Cardiac muscle cell (in vitro differentiated cells and primary cell): ENCODE measurements at regions not wholly inside any gene's neighbourhood (a gene's known extent, or its start where the extent isn't known, plus 50 kb on each side); places are given as distances from the start of the nearest gene placed in this dataset.

Source experiments
- DNase-seq, 2 donors: peaks; one replicate each; pipeline versions ENCODE4 v3.0.0 to v3.0.0-alpha.2; 2010 to 2017; ENCODE audit warnings: low read depth in 1 of 2, low spot score in 1 of 2
- H3K27ac ChIP-seq: fragments of 200-600 bp; sonication (generic); 2 replicates; pipeline ENCODE4 v1.5.1; 2016
- H3K27me3 ChIP-seq: fragments of 200-600 bp; sonication (generic); 2 replicates; pipeline ENCODE4 v1.6.0; 2016; ENCODE audit warnings: control low read depth
- H3K36me3 ChIP-seq: fragments of 200-600 bp; sonication (generic); 2 replicates; pipeline ENCODE4 v1.5.1; 2016; ENCODE audit warnings: control low read depth
- H3K4me1 ChIP-seq: fragments of 200-600 bp; sonication (generic); 2 replicates; pipeline ENCODE4 v1.8.1; 2017; ENCODE audit warnings: low read depth, mild to moderate bottlenecking, mixed run types
- H3K4me3 ChIP-seq: fragments of 200-600 bp; sonication (generic); 2 replicates; pipeline ENCODE4 v1.5.1; 2016; ENCODE audit warnings: mild to moderate bottlenecking
- H3K9me3 ChIP-seq: fragments of 200-600 bp; sonication (generic); 2 replicates; pipeline ENCODE4 v1.5.1; 2017; ENCODE audit warnings: low read depth, mild to moderate bottlenecking, control low read depth
- TF ChIP-seq, protein P1 (sequence below): IDR thresholded peaks from 2 replicates; pipeline ENCODE4 v1.5.1; 2012; ENCODE audit warnings: low read depth, mild to moderate bottlenecking, low read length

DNA sequence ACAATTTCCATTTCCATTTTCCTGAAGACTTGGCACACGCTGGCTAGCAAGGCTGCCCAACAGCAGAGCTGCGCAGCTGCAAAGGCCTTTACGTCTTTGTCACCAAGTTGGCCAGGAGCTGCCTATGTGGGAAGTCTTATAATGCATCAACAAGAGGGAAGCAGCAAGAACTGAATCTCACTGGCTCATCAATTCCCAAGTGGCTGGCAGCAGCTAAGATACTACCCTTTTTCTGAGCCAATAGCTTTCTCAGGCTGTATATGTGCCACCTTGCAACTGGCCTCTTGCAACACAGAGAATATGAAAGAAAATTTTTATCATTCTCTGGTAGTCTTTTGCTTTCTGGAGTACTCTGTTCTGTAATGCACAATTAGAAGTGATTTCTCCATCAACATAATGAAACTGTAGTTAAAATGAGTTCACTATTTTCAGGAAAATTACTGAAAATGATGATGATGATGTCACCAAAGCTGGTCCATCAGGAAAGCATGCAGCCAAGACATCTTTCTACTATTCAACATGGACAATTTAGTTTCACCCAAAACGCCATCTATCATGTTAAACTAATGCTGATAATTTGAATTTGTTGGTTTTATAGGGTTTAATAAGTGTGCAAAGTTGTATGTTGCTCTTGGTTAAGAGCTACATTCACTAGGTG, 97.3 kb upstream of the FOXA2 start:
- TF ChIP-seq, protein P1, sequence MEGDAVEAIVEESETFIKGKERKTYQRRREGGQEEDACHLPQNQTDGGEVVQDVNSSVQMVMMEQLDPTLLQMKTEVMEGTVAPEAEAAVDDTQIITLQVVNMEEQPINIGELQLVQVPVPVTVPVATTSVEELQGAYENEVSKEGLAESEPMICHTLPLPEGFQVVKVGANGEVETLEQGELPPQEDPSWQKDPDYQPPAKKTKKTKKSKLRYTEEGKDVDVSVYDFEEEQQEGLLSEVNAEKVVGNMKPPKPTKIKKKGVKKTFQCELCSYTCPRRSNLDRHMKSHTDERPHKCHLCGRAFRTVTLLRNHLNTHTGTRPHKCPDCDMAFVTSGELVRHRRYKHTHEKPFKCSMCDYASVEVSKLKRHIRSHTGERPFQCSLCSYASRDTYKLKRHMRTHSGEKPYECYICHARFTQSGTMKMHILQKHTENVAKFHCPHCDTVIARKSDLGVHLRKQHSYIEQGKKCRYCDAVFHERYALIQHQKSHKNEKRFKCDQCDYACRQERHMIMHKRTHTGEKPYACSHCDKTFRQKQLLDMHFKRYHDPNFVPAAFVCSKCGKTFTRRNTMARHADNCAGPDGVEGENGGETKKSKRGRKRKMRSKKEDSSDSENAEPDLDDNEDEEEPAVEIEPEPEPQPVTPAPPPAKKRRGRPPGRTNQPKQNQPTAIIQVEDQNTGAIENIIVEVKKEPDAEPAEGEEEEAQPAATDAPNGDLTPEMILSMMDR, result no peak
- no peak overlapping the region for H3K27ac ChIP-seq
- no peak for DNase-seq
- no peaks in the 10 kb centered on the region for H3K36me3 ChIP-seq
- no peak overlapping the region for H3K4me3 ChIP-seq
- H3K4me1 ChIP-seq, result no peaks in the 10 kb centered on the region
- H3K9me3 ChIP-seq, result no peaks in the 10 kb centered on the region
- peaks cover 5% of the 10 kb centered on the region for H3K27me3 ChIP-seq

DNA sequence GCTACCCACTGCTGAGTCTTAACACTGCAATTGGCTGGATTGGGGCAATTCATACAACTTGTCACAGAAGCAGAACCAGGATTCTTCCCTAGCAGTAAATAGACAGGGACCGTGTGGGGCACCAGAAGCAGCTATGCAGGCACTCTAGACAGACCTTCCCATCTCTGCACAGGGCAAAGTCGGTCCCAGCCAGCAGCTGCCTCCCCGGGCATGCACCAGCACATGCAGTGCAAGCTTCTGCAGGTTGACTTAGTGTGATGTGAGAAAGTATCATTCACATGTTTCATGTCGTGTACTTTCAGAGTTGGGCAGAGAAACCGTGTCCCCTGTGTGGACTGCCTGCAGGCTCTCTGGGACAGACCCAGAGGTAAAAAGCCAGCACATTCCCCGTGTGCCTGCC, 98.0 kb upstream of the FOXA2 start:
- no peaks in the 10 kb centered on the region for H3K9me3 ChIP-seq
- peaks cover 5% of the 10 kb centered on the region for H3K27me3 ChIP-seq
- no peak overlapping the region for H3K27ac ChIP-seq
- H3K36me3 ChIP-seq, result no peaks in the 10 kb centered on the region
- TF ChIP-seq, protein P1, result no peak
- H3K4me3 ChIP-seq, result no peak overlapping the region
- DNase-seq, result no peak
- no peaks in the 10 kb centered on the region for H3K4me1 ChIP-seq

DNA sequence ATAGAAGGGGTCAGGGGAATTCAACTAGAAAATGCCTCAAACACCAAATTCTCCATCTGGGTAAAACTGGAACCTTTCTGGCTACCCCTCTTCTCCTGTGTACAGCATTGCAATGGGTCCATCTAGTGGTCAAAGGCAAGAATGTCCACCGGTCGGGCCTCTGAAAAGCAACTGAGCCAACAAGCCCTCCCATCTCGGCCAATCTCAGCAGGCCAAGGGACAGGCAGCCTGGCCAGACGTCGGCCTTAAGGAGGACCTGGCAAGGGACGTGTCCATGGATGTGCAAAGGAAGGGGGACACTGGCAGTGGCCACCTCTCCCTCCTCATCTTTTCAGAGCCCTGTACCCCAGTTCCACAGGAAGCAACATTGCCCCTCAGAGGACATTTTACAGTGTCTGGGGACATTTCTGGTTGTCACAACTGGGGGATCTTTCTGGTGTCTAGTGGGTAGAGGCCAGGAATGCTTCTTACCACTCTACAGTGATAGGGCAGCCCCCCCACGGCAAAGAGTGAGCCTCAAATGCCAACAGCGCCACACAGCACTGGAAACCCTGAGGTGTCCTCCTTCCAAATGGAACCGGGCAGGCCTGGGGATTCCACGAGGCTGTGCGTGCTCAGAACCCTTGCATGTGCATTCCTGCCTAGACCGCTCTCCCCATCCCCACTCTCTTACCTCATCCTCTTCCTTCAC, 99.8 kb upstream of the FOXA2 start:
- H3K4me1 ChIP-seq, result no peaks in the 10 kb centered on the region

DNA sequence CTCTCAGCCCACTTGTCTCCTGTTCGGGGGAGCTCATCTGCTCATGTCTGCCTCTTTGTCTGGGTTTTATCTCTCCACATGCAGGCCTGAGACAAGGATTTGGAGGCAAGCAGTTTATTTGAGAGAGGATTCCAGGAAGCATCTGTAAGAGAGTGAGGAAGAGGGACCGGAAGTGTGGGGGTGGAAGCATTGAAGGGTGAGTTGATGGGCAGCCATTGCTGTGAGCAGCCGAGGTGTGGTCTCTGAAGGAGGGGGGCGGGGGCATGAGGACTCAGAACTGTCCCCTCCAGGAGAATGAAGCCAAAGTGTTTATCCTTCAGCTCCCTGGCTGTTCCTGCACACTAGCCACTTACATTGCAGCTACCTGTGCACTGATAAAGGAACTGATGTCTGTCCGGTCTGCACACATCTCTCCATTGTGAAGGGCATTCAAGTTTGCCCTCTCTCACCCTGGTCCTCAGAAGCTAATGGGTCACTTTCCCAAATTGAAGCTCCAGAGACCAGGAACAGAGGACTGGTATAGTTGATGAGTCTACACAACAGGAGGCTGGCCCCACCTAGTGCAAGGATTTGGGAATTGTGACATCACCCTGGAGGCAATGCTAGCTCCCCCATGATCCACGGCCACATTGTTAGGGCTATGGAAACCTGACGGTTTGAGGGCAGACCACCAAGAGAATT, 100.5 kb upstream of the FOXA2 start:
- H3K27ac ChIP-seq, result no peak overlapping the region
- no peaks in the 10 kb centered on the region for H3K9me3 ChIP-seq
- H3K4me1 ChIP-seq, result no peaks in the 10 kb centered on the region
- no peak overlapping the region for H3K4me3 ChIP-seq
- H3K27me3 ChIP-seq, result peaks cover 5% of the 10 kb centered on the region
- DNase-seq, result no peak
- no peaks in the 10 kb centered on the region for H3K36me3 ChIP-seq
- TF ChIP-seq, protein P1, result no peak

More for the DNA sequence above, 99.8 kb upstream of the FOXA2 start:
- H3K27ac ChIP-seq, result no peak overlapping the region
- TF ChIP-seq, protein P1, result peak; percentile 92
- no peak overlapping the region for H3K4me3 ChIP-seq
- H3K36me3 ChIP-seq, result no peaks in the 10 kb centered on the region
- peak; percentile 77 to 86 for DNase-seq
- H3K27me3 ChIP-seq, result peaks cover 5% of the 10 kb centered on the region
- no peaks in the 10 kb centered on the region for H3K9me3 ChIP-seq

DNA sequence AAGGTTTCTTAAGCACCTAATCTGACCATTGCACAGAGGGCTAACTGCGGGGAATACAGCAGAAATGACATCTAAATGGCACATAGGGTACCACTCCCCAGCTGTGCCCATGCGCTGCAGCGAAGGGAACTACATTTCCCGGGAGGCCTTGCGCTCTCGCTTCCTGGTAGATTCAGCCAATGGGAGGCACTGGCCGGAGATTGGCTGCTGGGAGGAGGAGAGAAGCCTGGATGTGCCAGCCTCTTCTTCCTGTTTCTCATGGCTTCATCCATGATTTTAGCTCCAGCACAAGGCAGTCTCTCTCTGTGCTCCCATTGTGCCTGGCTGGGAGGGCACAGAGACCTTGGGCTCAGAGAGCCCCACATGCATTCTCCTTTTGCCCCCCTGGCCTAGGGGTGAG, 101.7 kb upstream of the FOXA2 start:
- DNase-seq, result peak; percentile 51 to 78
- no peaks in the 10 kb centered on the region for H3K9me3 ChIP-seq
- no peak overlapping the region for H3K4me3 ChIP-seq
- TF ChIP-seq, protein P1, result no peak
- peaks cover 5% of the 10 kb centered on the region for H3K27me3 ChIP-seq
- no peaks in the 10 kb centered on the region for H3K4me1 ChIP-seq
- no peak overlapping the region for H3K27ac ChIP-seq
- H3K36me3 ChIP-seq, result no peaks in the 10 kb centered on the region
